ENCODE measurements at regions not wholly inside any gene's neighbourhood (a gene's known extent, or its start where the extent isn't known, plus 50 kb on each side); places are given as distances from the start of the nearest gene placed in this dataset.
"Not testable (repeated sequence)": the region's sequence is repeated elsewhere in the genome, so short reads cannot be mapped to it uniquely, and the experiment has no call there.

DNA sequence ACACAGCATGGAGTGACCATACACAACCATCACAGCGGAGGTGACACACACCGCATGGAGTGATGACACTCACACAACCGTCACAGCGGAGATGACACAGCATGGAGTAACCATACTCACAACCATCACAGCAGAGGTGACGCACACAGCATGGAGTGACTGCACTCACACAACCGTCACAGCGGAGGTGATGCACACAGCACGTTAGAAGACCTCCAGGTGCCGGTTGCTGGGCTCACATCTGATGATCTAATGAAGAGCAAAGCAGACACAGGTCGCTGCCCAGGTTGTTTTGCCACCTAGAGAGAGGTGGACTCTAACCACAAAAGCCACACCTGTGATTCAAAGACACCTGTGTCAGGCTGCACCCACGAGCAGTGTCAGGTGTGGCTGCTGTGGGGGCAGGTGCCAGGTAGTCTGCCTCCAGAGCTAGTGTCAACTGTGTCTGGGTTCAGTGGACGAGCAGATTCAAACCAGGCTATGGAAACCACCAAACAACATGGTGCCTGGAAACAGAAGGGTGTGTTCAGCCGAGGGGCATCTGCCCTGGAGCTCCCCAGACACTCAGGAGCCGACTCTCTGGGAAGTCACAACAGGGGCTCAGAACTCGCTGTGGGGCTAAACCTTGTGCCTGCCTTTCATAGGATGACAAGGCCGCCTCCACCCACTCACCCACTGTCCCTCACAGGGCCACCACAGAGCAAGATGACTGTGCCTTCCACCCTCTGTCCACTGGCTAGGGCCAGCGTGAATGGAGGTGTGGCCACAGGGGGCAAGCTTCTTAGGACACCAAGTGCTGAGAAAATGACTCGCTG lies 608.2 kb downstream of the TBC1D22A start:
- no peak for DNase-seq (ENCODE audit: low read depth in 2 of 2)

DNA sequence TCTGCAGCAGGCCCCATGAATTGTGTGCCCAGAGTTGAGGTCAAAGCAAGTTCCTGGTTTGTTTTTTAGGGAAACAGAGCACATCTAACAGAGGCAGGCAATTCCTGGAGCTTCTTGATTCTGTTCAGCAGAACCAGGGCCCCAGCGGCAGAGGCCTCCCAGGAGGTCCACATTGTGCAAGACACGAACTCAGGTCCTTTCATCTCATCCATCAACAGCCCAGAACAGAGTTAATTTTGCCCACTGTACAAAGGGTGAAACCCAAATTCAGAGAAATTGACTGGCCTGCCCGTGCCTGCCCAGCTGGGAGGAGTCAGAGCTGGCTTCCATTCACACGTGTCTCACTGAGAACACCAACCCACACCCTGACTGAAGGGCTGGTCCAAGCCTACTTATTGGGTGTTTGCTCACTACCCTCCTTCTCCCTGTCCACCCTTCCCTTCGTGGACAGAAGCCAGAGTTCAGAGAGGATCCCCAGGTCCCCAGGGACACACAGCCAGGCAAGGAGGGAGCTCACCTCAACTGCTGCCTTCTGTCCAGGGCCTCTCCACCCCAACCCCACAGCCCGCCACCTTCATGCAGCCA lies 607.1 kb downstream of the TBC1D22A start:
- DNase-seq (ENCODE audit: low read depth in 2 of 2): no peak

DNA sequence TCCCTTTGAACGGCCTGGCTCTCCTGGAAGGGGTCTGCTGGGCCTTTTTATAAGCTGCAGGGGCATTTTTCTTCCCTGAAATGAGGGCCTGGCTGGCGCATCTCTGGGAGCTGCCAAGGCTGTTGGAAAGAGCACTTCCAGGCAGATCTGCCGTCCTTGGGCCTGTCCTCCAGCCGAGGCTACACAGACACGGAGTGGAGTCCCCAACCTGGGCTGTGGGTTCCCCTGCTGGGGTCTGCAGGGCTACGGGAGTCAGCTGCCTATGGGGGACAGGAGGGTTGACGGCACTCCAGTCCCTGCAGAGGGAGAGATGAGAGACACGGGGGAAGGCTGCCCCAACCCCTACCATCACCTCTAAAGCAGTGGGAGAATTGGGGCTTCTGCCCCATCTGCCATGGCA lies 606.6 kb downstream of the TBC1D22A start:
- DNase-seq (ENCODE audit: low read depth in 2 of 2): no peak

DNA sequence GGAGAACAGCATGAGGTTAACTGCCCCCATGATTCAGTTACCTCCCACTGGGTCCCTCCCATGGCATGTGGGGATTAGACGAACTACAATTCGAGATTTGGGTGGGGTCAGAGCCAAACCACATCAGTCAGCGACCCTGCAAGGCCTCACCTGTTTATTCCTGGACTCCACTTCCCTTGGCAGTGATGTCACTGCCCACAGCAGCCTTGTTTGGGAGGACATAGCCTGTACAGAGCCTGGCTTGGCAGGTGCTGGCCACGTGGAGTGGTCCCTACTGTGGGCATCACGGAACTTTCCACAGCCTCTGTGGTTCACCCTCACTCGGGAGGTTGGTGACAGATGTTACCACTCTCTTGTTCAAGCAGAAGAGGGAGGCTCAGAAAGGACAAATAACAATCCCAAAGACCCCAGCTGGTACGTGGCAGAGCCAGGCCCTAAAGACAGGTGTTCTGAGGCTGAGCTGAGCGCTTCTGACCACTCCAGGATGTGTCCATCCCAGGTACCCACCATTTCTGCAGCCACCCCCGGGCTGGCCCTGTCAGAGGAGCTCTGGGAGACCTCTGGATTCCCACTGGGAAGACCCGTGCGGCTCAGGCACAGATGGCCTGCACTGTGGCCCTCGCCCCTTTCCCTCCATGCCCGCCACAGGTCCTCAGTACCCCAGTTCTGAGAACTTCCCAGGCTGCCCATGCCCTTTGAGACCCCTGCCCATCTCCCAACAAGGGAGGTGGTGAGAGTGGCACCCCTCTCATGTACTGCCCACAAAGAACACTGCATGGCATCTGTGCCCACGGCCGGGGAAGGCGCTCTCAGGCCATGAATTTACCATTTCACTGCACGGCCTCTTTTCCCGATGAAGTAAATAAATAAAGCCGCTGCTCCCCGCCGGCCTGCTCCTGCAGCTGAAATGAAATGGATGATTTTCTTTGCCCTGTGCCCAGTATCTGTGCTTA lies 605.8 kb downstream of the TBC1D22A start:
- DNase-seq (ENCODE audit: low read depth in 2 of 2): no peak

DNA sequence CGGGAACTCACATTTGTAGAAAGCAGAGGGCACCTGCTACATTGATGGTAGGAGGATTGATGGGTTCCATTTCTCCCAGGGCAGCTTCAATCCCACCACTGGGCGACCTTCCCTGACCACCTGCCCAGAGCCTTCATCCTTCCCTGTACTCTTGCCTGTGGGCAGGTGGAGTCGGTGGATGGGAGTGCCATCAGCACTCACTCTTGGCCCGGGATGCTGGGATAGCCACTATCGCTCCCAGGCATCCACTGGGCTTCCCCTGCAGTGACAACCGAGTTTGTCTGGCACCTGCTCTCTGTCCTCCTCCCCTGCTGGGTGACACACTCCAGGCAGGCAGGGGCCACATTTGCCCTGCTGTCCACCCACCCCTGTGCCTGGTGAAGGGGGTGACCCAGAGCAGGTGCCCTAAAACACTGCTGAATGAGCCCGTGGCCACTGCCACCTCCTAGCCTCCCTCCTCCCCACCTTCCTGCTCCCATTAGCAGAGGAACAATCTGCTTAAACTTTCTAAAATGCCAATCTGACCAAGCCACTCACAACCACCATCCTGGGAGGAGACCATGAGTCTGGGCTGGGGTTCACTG lies 604.7 kb downstream of the TBC1D22A start:
- no peak for DNase-seq (ENCODE audit: low read depth in 2 of 2)

DNA sequence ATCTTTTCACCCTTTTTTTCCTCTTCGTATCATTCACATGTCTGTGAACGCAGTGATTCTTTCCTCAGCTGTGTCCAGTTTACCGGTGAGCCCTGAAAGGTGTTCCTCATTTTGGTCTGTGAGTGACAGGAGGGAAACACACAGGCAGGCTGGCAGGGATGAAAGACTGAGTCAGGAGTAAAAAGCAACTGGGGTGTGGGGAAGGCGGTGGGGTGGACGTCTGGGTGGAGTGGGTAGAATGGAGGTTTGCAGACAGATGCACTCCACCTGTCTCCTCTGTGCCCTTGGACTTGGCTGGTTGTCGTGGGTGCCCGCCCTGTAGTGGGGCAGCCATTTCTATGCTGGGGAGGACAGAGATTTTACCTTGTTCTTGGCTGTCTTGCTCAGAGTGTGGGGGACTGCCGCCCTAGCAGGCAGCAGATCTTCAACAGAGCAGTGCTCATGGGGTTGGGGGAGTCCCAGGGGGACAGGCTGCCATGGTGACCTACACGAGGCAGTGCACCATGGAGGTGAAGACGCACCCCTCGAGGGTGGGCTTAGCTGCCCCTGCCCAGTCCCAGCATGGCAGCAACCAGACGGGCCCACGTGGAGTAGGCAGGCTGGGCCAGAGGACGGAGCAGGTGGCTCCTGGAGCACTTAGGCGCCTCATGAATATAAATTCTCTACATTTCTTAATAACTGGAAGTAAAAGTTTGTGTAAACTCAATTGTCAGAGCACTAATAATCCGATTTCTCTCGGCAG lies 603.7 kb downstream of the TBC1D22A start:
- no peak for DNase-seq (ENCODE audit: low read depth in 2 of 2)

DNA sequence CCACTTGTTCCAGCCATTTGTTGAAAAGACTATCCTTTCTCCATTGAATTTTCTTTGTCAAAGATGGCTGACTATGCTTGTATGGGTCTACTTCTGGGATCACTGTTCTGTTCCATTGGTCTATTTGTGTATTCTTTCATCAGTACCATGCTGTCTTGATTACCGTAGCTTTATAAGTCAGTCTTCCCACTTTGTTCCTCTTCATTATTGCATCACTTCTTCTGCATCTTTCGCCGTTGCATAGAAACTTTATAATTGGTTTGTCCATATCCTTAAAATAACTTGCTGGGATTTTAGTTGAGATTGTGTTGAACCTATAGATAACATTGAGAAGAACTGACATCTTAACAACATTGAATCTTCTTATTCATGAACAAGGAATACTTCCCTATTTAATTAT lies 598.8 kb downstream of the TBC1D22A start:
- DNase-seq (ENCODE audit: low read depth in 2 of 2): no peak

DNA sequence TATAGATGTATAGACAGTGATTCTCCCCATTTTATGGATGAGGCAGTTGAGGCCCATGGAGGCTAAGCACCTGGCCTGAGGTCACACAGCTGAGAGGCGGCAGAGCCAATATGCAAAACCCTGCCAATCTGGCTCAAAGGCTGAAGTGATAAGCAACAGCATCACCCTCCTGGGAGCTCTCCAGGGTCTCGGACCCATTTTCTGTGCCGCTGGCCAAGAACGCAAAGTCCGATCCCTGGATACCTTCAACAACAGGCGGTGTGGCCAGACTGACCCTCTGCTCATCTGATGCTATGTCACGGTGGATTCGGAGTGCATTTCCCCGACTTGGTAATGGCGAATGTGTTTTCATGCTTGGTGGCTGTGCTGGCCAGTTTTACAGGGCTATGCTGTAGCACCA lies 595.0 kb downstream of the TBC1D22A start:
- no peak for DNase-seq (ENCODE audit: low read depth in 2 of 2)

DNA sequence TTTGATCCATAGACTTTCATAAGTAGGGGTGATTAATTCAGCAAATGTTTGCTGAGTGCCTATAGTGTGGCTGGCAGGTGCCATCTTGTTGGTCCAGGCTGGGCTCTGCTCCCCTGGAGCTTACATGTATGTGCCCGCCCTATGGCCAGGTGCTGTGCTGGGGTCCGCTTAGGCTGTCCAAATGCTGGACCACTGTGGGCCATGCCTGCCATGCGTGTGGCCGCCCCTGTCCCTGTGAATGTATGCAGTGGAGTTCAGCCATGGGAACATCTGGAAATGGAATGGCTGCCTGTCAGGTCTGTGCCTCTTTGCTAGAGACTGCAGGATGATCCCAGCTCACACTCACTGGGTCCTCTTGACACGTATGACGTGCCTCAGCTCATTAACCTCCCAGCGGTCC lies 594.6 kb downstream of the TBC1D22A start:
- no peak for DNase-seq (ENCODE audit: low read depth in 2 of 2)

DNA sequence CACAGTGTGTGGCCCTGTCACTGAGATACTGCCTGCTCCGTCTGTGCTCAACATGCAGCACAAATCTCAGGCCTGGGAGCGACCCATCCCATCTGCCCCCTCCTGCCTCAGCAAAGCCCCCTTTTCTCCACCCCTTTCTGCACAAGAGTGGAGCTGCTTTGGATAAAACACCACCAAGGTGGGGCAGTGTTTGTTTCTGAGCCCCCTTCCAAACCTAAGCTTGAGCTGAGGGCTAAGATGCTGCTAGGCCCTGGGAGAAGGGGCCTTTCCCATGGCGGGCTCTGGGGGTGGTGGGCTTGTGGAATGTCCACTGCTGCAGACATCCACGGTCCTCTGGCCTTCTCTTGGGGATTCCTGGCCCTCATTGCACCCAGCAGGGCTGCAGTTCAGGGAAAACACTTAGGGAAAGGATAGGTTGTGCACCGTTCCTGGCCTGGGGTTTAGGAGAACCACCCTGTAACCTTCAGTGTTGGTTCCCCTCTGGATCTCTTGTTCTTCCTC lies 594.1 kb downstream of the TBC1D22A start:
- no peak for DNase-seq (ENCODE audit: low read depth in 2 of 2)

DNA sequence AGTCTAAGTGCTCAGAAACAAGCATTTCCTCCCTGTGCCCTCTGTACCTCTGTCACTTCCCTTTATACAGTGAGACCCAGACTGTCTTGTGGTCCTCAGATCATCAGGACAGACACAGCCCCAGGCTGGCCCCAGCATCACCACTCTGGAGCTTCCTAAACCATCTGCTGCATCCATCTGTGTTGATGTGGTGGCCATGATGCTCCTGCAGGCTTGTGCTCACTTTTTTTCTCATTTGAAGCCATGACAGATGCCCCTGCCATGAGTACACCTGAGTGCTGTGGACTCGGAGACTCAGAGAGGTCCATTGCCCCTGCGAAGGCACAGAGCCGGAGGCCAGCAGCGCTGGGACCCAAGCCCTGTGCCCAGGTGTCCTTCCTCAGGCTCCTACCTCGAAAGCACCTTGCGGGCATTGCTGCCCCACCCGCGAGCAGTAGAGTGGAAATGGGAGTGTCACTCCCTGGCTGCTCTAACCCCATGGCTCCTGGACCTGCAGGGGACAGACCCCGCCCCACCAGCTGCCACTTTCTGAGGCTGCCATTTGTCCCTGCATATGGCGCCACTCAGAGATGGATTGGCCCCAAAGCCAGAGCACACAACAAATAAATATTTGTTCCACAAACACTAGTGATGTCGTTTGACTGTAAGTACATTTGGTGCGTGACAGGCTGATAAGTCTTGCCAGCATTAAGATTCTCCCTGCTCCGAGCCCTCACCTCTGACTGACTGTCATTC lies 593.5 kb downstream of the TBC1D22A start:
- DNase-seq (ENCODE audit: low read depth in 2 of 2): no peak

DNA sequence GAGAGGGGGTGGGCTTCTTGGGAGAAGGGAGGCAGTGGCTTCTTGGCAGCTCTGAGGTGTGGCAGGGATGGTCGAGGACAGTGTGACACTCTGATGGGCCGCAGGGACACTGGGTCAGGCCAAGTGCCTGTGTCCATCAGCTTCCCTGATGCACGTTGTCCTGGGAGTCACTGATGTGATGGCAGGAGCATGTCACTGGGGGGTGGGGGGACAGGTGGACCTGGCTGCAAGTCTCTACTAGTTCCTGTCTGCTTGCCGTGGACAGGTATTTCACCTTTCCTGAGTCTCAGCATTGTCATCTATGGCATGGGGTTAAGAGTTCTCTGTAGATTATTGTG lies 592.9 kb downstream of the TBC1D22A start:
- DNase-seq (ENCODE audit: low read depth in 2 of 2): no peak

DNA sequence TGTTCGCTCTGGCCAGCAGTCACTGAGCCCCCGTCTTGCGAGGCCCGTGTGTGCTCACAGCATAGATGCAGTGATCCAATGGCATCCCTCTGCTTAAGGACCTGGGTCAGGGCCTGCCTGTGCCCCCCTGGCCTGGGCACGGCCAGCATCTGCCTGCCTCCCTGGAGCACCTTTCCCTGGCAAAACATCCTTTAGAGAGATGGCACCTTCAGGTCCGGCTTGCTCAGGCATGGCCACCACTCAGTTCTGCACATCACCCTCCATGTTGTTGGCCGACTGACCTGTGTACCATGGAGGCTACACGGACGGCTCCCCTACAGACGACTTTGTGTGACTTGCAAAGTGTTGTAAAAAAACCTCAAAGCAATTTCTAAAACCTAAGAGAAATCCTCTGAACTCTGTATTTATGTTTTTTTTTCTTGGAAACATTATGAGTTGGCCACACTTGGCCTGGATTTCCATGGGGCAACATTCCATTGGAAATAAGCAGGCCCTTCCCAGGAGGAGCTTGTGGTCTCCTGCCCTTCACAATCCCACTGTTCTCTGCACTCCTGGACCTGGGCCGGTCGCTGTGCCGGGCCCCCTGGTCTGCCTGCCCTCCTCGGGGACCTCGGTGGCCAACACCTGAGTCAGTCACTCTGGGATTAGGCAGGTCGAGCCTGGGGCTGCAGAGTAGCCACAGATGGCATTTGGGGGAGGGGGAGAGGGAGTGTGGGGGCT lies 592.4 kb downstream of the TBC1D22A start:
- DNase-seq (ENCODE audit: low read depth in 2 of 2): no peak

DNA sequence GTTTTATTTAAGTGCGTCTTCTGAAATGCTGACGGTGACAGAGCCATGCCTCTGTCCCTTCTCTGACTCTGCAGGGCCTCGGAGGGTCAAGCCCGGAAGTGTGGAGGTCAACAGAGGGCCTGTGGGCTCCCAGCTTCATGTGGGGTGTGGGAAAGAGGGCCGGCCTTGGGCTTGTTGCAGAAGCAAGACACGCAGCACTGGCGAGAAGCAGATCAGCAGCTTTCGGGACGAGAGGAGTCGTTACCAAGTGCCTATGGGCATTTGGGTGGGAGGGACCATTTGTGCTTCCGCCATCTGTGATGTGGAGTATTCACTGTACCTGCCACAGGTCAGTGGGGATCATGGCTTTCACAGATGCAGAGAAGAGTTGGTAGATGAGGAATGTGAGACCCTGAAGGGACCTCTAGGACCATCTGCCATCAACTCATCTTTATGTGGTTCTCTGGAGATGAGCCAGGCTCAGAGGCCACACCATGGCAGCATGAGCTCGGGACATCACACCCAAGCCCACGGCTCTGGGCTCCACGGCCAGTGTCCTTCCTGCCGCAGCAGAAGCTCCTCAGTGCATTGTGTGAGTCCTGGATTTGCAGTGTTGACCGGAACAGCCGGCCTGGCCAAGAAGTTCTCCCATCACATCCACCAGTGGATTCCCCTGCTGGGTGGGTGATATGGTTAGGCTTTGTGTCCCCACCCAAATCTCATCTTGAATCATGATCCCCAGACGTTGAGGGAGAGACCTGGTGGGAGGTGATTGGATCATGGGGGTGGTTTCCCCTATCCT lies 590.7 kb downstream of the TBC1D22A start:
- DNase-seq (ENCODE audit: low read depth in 2 of 2): no peak

DNA sequence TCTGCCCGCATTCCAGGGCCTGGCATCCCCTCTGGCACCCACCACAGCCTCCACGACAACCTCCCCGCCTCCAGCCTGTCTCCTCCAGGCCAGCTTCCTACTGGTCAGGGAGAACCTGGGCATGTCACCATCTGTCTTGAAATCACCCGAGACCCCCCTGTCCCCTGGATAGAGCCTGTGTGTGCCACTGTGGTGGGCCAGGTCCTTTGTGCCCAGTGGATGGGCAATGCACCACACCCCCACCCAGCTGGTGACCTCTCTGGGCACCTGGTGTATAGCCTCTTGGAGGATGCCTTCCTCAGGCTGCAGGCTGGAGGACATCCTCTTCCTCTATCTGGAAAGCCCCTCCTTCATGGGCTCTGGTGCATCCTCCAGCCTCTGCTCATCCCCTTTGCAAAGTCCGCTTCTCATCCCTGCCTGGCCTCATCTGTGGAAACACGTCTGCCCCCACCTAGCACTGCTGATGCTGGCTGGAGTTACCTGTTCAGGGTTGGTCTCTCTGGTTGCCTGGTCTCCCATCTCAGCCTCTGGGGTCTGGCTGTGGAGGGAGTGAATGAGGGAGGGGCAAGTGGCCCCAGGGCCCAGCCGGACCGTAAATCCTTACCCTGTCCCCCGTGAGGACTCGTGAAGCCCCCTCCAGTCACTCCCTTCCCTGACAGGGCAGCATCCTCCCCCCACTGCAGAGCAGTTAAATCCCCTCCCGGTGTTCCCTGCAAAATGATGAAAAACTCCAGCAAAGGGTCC lies 589.6 kb downstream of the TBC1D22A start:
- no peak for DNase-seq (ENCODE audit: low read depth in 2 of 2)

DNA sequence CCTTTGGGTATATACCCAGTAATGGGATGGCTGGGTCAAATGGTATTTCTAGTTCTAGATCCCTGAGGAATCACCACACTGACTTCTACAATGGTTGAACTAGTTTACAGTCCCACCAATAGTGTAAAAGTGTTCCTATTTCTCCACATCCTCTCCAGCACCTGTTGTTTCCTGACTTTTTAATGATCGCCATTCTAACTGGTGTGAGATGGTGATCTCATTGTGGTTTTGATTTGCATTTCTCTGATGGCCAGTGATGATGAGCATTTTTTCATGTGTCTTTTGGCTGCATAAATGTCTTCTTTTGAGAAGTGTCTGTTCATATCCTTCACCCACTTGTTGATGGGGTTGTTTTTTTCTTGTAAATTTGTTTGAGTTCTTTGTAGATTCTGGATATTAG lies 583.8 kb downstream of the TBC1D22A start:
- not testable (repeated sequence) for DNase-seq (ENCODE audit: low read depth in 2 of 2)

DNA sequence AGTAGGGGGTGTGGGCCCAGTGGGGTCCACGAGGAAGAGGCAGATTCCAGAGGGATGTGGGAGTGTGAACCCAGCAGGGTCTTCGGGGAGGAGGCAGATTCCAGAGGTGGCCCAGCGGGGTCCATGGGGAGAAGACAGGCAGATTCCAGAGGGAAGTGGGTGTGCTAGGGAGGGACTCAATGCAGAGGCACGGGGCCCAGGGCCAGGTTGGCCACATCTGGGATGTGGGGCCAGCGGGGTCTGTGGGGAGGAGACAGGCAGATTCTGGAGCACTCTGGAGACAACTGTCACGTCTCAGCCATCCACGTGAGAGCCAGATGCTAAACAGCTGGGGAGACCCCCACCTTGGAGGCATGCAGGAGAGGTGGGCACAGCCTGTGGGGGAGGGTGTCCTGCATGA lies 582.6 kb downstream of the TBC1D22A start:
- DNase-seq (ENCODE audit: low read depth in 2 of 2): no peak

DNA sequence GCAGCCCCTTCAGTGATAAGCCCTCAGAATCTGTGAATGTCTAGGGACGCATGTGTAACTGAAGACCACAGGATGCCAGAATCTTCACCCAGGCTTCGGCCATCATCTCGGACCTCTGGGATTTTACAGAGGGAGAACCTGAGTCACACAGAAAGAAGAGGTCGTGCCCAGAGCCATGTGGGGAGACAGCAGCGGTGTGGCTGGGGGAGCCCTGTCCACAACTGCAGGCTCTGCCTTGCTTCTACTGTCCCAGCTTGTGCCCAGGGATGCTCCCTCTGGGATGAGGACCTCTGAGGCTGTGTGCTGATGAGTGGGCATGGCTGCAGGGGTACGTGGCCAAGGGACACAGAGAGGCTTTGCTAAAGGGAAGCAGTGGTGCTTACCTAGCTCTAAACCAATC lies 582.0 kb downstream of the TBC1D22A start:
- no peak for DNase-seq (ENCODE audit: low read depth in 2 of 2)
